ENCODE measurements at regions not wholly inside any gene's neighbourhood (a gene's known extent, or its start where the extent isn't known, plus 50 kb on each side); places are given as distances from the start of the nearest gene placed in this dataset.
A peak's percentile ranks its signal among the peaks of the same experiment; 100 is the strongest.
"Not testable (repeated sequence)": the region's sequence is repeated elsewhere in the genome, so short reads cannot be mapped to it uniquely, and the experiment has no call there.

- no peak for DNase-seq (ENCODE audit: low read depth)
Measured at GRCh38 chr6:132045877-132046276, 94.7 kb upstream of the CCN2 start.

GRCh38 chr6:132043148-132043547, 92.0 kb upstream of the CCN2 start:
- DNase-seq (ENCODE audit: low read depth), result no peak

- no peak for DNase-seq (ENCODE audit: low read depth)
Measured at GRCh38 chr6:132041706-132042105, 90.5 kb upstream of the CCN2 start.

GRCh38 chr6:132028029-132028428, 76.9 kb upstream of the CCN2 start:
- no peak for DNase-seq (ENCODE audit: low read depth)

- DNase-seq (ENCODE audit: low read depth), result no peak
Measured at GRCh38 chr6:132025468-132025867, 74.3 kb upstream of the CCN2 start.

GRCh38 chr6:132023490-132023889, 72.3 kb upstream of the CCN2 start:
- DNase-seq (ENCODE audit: low read depth), result no peak

- no peak for DNase-seq (ENCODE audit: low read depth)
Measured at GRCh38 chr6:132021552-132022375, 70.6 kb upstream of the CCN2 start.

- DNase-seq (ENCODE audit: low read depth), result not testable (repeated sequence)
Measured at GRCh38 chr6:132020918-132021317, 69.7 kb upstream of the CCN2 start.

- DNase-seq (ENCODE audit: low read depth), result no peak
Measured at GRCh38 chr6:132020138-132020581, 69.0 kb upstream of the CCN2 start.

GRCh38 chr6:132019586-132019985, 68.4 kb upstream of the CCN2 start:
- DNase-seq (ENCODE audit: low read depth), result no peak

- no peak for DNase-seq (ENCODE audit: low read depth)
Measured at GRCh38 chr6:132017942-132018341, 66.8 kb upstream of the CCN2 start.

GRCh38 chr6:132016396-132016795, 65.2 kb upstream of the CCN2 start:
- no peak for DNase-seq (ENCODE audit: low read depth)

- peak; percentile 45 for DNase-seq (ENCODE audit: low read depth)
Measured at GRCh38 chr6:132011582-132011981, 60.4 kb upstream of the CCN2 start.

GRCh38 chr6:132009175-132009574, 58.0 kb upstream of the CCN2 start:
- no peak for DNase-seq (ENCODE audit: low read depth)

GRCh38 chr6:132007474-132008190, 56.5 kb upstream of the CCN2 start:
- peak; percentile 38 for DNase-seq (ENCODE audit: low read depth)

- no peak for DNase-seq (ENCODE audit: low read depth)
Measured at GRCh38 chr6:132005178-132005577, 54.0 kb upstream of the CCN2 start.

GRCh38 chr6:132004668-132005067, 53.5 kb upstream of the CCN2 start:
- no peak for DNase-seq (ENCODE audit: low read depth)

GRCh38 chr6:132003516-132004178, 52.5 kb upstream of the CCN2 start:
- no peak for DNase-seq (ENCODE audit: low read depth)

Measured in stromal cell of bone marrow (primary cell).